NCI-H2081 (cell line): ENCODE measurements at regions not wholly inside any gene's neighbourhood (a gene's known extent, or its start where the extent isn't known, plus 50 kb on each side); places are given as distances from the start of the nearest gene placed in this dataset.

ENCODE experiments used
- DNase-seq, 2 experiments: peaks; one replicate each; lab custom pipeline; 2025; lab: John Stamatoyannopoulos, UW

DNA sequence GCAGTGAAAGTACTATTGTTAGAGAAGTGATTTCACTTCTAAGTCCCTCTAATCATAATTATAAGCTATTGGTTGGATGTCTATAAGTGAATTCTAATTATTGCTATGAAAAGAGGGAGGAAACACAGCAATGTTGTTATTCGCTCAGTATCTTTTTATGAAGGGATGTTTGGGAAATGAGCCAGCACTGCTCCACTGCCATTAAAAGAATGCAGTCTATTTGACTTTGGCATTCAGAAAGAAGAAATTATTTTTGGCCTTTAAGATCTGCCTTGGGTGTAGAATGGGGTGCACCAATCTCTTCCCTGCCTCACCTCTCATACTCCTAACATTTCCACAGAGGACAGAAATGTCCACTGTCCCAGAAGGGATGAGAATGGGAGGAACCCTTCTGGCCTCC is 332.0 kb downstream of the SPATA31D1 start:
- no peak for DNase-seq

DNA sequence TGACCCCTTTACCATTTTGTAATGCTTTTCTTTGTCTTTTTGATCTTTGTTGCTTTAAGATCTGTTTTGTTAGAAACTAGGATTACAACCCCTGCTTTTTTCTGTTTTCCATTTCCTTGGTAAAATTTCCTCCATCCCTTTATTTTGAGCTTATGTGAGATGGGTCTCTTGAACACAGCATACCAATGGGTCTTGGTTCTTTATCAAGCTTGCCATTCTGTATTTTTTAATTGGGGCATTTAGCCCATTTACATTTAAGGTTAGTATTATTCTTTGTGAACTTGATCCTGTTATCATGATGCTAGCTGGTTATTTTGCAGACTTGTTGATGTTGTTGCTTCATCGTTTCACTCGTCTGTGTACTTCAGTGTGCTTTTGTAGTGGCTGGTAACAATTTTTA is 337.3 kb downstream of the SPATA31D1 start:
- no peak for DNase-seq

DNA sequence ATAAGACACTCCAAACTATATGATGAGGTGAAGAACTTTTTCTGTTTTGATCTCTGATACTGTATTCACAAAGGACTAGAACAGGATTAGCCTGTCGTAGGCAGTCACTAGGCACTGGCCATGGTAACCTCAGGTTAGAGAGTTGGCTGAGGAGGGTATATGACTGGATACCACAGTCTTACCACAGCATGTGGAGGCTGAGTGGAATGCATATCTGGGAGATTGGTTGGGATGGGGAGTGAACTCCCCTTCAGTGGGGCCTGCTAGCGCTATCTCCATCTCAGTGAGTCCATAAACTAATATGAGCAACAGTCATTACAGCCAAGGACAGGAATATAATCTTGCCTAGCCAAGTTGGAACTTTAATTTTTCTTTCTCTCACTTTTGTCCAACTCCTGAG is 339.1 kb downstream of the SPATA31D1 start:
- DNase-seq = no peak

DNA sequence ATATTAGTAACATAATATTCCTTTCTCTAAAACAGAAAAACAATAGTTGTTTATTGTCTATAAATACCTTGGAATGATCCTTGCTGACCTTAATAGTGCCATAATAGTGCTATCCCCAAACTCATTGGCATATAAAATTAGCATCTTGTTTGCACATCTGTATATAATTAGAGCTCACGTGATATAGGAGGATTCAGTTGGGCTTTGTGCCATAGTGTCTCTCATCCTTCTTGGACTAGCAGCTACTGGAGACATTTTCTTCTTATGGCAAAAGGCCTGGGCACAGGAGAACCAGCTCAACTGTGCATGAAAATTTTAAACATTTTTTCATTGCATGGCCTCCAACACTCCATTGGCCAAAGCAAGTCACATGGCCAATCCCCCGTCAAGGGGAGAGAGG is 342.5 kb downstream of the SPATA31D1 start:
- no peak for DNase-seq

DNA sequence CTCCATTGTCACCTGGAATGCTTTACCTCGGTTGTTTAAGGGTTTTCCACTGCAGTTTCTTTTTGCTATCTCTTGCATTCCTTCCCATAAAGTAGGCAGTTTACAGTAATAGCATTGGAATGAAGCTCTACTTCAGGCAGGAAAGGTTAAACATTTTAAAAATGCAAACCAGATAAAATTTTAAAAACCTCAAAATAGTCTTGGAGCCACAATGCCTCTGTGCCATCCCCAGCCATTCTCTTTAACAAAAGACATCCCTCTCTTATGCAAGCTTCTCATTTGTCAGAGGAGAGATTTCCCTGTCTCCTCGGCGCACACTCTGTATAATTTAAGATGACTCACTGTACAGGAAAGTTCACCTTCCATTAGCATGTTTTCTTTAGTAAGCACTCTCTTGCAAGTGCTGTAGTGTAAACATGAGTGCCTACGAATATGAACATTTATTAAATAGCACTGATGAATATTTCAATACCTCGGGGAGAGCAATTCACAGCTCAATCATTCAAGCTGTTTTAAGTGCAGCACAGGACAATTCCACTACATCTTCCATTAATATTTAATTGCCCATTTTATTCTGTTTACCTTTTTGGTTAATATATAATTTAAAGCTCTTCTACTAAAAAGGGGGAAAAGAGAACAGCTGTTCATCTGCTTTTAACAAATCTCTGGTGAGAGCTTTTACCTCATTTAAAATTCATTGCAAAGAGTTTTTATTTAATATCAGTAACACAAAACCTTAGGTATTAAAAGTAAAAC is 343.6 kb downstream of the SPATA31D1 start:
- peak in 1 of 2 experiments; percentile 7 for DNase-seq

DNA sequence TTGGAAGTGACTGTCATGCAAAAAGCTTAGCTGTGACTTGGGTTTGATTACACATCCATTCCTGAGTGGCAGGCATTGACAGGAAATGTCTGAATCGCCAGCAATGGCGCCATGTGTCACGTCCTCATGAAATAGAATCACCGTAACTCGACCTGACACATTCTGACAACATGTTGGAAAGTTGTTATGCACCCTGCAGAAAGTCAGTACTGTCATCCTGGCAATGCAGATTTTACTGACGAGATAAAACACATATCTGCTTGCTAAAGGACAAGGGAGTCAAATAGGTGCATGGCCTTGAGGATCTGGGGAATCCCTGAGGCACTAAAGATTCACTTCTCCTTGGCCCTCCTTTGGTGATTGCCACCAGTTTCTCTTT is 344.2 kb downstream of the SPATA31D1 start:
- DNase-seq = no peak

DNA sequence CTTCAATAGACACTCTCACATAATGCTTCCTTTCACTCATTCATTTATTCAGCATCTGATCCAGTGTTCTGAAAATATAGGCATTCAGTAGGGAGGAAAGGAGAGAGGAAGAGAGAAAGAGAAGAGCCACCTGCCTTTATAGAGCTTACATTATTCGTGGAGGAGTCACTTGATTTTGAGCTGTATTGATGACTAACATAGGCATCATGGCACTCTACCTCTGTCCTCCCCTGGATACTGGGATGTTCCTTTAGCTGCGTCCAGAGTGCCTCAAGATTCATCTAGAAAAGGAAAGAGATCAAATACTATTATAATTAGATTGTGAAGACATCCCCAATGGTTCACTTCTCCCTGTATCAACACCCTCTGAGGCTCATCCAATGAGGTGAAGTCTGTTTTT is 345.1 kb downstream of the SPATA31D1 start:
- no peak for DNase-seq

DNA sequence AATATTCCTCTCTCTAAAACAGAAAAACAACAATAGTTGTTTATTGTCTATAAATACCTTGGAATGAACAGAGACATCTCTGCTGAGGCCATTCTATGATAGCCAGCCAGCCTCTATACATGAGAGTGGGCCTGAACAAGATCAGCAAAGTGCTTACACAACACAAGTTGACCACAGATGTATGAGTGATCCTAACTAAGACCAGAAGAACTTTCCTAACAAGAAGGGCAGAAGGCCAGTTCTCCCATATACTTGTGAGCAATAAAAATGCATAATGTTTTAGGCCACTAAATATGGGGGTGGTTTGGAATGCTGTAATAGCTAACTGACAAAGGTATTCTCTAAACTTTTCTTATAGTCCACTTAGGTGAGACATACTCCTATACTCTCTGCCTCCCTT is 345.7 kb downstream of the SPATA31D1 start:
- DNase-seq = no peak

DNA sequence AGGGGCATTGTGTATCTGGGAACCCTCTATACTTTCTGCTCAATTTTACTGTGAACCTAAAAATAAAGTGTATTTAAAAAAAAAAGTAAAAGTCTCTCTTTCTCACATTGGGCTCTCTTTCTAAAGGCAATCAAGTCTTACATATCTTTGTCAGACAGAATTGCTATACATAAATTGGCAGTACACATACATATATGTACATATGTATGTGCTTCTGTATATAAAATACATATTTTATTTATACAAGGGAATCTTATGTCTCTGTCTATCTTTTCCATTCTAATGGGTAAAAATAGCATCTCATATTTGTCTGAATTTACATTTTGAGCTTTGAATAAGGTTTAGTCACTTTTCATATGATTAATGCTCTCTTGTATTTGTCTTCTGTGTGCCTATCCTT is 348.8 kb downstream of the SPATA31D1 start:
- DNase-seq = no peak

DNA sequence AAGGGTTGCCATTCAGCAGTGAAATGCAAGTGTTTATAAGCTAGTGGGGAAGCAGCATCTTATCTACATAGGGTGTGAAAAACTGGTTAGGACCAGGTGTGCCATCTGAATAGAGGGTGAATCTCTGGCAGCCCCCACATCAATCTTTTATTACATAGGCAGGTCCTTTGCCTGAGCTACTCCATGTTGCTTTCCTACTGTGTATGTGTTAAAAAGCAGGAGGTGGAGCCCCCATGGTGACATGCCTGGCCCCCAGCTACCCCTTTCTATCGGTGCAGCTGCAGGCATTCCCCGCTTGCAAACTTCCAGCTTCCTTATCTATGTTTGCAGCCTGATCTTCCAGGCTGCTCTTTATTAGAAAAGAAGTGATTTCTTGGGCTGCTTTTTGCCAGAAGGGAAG is 353.5 kb downstream of the SPATA31D1 start:
- DNase-seq = no peak

DNA sequence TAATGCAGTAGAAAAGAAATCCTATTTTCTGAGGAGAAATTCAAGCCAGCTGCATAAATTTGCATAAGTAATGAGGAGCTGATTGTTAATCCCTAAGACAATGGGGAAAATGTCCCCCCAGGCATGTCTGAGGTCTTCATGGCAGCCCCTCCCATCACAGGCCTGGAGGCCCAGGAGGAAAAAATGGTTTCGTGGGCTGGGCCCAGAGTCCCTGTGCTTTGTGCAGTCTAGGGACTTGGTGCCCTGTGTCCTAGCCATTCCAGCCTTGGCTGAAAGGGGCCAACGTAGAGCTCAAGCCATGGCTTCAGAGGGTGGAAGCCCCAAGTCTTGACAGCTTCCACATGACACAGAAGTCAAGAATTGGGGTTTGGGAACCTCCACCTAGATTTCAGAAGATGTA is 357.5 kb downstream of the SPATA31D1 start:
- no peak for DNase-seq

DNA sequence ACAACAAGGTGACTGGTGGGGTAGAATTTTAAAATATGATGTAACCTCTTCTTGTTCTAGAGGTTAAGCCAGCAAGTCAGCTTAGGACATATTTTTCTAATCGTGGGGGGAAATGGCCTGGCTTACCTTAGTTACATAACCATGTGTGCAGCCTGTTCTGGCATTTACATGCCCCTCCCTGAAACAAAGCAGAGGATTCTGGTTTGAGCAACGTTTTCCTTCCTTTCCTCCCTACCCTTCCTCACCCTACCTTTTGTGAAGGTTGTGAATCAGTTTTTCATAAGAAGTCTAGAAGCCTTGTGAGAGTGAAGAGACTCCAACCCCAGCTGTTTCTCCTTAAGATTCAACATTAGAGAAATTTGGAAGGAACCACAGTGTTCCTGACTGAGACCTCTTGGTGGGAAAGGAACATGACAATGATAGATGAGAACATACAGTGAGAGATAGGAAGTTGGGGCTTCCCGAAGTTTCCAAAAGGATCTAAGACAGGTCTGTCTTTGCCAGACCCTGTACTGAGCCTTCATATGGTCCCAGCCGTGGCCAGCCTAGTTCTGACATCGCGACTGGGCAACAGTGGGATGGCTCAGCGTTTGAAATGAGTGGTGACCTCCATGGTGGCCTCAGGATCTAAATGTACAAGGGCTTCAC is 365.2 kb downstream of the SPATA31D1 start:
- DNase-seq = no peak

DNA sequence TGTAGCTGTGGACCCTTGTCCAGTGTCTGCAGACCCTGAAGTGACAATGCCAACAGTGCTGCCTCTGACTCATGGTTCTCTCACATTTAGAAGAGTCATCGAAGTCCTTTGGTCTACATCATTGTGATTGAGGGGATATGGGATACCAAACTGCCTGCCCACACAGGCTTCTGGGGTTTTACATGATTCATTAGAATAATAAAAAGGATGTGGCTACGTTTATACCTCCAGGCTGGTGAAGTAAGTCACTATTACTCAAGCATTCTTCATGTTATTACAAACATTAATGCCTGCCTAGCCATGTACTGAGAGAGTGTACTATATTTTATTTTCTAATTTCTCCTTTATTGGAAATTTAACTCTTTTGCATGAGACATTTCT is 365.7 kb downstream of the SPATA31D1 start:
- DNase-seq = no peak

DNA sequence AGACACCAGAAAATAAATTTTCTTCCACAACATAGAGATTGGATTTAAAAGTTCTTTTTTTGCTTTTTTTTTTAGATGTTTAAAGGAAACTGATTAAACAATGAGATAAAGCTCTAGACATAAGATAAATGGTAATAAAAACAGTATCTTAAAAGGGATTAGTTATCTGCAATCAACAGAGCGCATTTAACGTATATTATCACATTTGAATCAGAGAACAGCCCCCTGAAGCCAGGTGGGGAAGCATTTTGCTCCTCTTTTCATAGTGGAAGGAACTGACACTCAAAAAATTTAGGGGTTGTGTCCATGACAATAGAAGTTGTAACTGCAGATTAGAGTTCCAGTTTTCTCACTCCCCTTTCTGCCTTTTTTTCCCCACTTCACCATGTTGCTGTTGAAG is 367.6 kb downstream of the SPATA31D1 start:
- no peak for DNase-seq

DNA sequence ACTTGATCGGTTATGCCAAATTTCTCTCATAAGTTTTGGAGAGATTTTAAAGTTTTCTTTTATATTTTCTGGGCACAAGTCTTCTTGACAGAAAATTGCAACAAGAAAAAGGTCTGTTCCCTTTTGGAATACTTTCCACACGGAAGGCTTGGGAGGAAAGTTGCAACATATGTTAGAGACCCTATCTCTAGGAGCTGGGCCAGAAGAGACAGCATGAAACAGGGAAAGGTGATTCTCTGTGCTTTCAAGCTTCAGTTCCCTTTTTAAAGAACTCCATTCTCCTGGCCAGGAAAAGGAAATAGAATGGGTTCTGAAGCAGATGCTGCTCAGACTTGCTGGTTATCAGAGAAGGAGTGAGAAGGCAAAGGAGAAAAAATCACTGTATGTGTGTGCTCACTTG is 368.3 kb downstream of the SPATA31D1 start:
- no peak for DNase-seq

DNA sequence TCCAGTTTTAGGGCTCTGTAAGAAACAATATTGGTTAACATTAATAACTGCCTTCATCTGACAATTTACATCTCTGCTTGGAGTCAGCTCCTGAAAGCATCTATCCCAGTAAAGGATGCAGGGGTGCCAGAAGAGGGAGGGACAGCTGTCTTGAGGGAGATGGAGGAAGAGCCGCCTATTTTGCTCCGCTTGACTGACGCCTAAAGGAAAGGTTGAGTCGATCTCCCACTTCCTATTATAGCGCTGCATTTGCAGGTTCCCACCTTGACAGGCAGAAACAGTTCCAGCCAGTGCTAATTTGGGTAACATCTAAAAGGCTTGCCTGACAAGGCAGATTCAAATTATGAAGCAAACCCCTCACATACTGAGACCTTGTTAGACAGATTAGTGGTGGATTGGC is 374.6 kb downstream of the SPATA31D1 start:
- DNase-seq = no peak

DNA sequence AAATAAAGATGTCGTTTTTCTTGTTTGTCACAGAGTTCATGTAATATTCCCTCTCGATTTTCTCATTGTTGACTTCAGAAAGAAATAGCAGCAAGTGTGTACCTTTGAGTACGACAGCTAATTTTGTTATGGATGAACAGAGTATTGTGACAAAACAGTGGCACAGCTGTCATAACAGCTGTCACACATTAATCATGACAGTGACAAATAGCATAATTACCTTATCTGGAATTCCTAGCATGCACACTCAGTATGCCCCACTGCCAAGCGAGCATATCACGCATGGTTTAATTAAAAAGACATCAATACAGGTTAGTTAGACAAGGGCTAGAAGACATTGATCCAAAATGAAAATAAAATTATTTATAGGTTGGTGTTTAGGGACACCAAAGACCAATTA is 375.1 kb downstream of the SPATA31D1 start:
- DNase-seq = no peak

DNA sequence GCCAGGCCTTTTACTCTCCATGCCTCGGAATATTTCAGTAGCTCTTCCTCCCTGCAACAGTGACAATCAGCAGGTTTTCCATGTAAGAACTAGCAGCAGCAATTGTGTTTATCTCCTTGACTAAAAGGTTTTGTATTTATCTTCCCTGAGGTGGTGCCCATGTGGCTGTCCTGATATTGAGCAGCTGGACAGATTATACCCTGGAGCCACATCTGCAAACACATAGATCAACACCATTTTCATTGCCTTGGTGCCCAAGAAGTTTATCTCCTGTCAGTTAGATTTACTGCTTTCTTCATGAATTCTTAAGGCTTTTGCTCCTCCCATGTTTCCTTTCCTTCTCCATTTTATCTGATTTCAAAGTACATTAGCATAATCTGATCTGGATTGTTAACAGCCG is 378.4 kb downstream of the SPATA31D1 start:
- DNase-seq = no peak

DNA sequence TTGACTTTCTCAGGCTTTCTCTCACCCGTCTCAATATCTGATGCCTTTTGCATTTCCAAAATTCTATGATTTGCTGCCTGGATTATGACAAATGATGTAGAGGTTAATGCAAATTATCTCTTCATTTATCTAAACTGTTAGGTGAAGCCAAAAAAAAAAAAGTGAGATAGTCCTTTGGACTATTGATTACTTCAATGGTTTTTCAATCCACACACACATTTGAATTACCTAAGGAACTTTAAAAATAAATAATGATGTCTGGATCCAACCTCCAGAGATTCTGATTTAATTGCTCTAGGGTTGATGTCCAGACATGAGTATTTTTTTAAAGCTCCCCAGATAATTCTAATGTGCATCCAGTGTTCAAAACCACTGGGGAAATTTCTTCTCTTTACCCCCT is 379.4 kb downstream of the SPATA31D1 start:
- no peak for DNase-seq

DNA sequence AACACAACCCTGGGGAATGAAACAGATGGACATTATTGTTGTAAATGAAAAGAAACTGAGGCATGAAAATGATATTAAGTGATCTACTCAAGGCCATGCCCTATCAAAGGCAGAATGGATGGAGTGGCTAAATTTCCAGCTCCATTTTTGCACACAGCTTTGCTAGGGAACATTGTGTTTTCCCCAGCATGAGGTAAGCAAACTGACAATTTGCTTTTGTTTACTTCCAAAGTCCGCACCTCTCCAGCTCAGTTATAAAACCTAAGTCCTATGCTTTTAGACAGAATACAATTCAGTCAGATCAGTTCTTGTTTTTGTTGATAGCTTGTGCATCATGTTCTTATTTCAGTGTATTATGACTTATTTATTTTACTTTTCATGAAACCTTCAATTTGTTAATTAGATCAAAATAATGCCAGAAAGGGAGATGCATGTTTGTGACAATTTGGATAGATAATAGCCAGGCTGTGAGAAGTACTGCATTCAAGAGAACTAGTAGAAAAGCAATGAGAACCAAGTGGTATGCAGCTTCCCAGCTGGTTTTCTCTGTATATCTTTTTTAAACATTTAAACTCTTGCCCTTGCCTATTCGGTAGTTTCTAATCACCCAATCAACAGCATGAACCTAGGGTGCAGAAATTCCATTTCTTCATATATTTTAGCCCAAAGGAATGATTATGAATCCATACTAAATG is 380.8 kb downstream of the SPATA31D1 start:
- DNase-seq = no peak

DNA sequence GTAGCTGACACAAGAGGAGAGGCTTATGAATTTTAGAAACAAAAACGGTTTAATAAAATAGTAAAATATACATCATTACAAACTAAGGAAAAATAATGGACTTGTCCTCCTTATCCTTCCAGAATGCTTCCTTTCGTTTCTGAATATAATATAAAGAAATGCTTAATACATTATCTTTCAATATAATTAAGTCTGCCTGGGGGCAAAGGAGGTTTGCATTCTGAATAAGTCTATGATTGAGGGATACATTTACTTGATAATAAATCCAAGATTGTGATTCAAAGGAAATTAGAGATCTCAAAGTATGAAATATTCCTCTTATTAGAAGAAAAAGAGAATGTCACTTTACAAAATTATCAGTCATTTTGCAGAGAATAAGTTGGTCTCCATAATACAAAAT is 386.5 kb downstream of the SPATA31D1 start:
- no peak for DNase-seq

DNA sequence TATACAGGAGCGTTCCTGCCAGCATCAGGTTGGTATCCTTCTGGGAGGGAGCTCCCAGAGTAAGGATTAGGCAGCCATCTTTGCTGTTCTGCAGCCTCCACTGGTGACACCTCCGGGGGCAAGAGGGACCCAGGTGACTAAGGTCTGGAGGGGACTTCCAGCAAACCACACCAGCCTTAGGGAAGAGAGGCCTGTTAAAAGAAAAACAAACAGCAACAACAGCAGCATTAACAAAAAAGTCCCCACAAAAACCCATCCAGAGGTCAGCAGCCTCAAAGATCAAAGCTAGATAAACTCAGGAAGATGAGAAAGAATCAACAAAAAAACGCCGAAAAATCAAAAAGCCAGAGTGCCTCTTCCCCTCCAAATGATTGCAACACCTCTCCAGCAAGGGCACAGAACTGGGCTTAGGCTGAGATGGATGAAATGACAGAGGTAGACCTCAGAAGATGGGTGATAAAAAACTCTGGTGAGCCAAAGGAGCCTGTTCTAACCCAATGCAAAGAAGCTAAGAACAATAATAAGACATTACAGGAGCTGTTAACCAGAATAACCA is 388.2 kb downstream of the SPATA31D1 start:
- no peak for DNase-seq
